ENCODE measurements at regions not wholly inside any gene's neighbourhood (a gene's known extent, or its start where the extent isn't known, plus 50 kb on each side); places are given as distances from the start of the nearest gene placed in this dataset.
"Not testable (repeated sequence)": the region's sequence is repeated elsewhere in the genome, so short reads cannot be mapped to it uniquely, and the experiment has no call there.

GRCh38 chr3:145015253-145015652 is 1043.6 kb downstream of the DIPK2A start:
- H3K27ac ChIP-seq, result no peak overlapping the region

GRCh38 chr3:145017959-145018358 is 1046.3 kb downstream of the DIPK2A start:
- intact Hi-C loops (cut with DNase I), result no loop called here
- DNase-seq (ENCODE audit: extremely low spot score in 2 of 2), result no peak
- Histone ChIP-seq H3K4me3 (no peak overlapping the region), H3K27me3 (no peaks in the 10 kb centered on the region), H3K4me1 (no peaks in the 10 kb centered on the region), H3K9me3 (no peaks in the 10 kb centered on the region), H3K36me3 (no peaks in the 10 kb centered on the region), H3K27ac (no peak overlapping the region)
- TF ChIP-seq CTCF (IDR thresholded peaks at IDR 0.05) (no peak), POLR2A (IDR thresholded peaks at IDR 0.05) (no peak), POLR2AphosphoS5 (IDR thresholded peaks at IDR 0.05; ENCODE audit: insufficient read depth in 1 of 2, low read depth in 1 of 2) (no peak)

More at GRCh38 chr3:145015253-145015652, 1043.6 kb downstream of the DIPK2A start:
- Histone ChIP-seq H3K4me1 (no peaks in the 10 kb centered on the region), H3K27me3 (no peaks in the 10 kb centered on the region), H3K9me3 (no peaks in the 10 kb centered on the region), H3K36me3 (no peaks in the 10 kb centered on the region), H3K4me3 (no peak overlapping the region)
- intact Hi-C loops (cut with DNase I), result no loop called here
- DNase-seq (ENCODE audit: extremely low spot score in 2 of 2), result no peak
- TF ChIP-seq CTCF (IDR thresholded peaks at IDR 0.05), result no peak

- Histone ChIP-seq H3K27me3 (no peaks in the 10 kb centered on the region), H3K4me1 (no peaks in the 10 kb centered on the region)
- TF ChIP-seq CTCF (IDR thresholded peaks at IDR 0.05) (no peak), POLR2A (IDR thresholded peaks at IDR 0.05) (no peak), POLR2AphosphoS5 (IDR thresholded peaks at IDR 0.05; ENCODE audit: insufficient read depth in 1 of 2, low read depth in 1 of 2) (no peak)
These were observed 1050.8 kb downstream of the DIPK2A start for GRCh38 chr3:145022447-145022846.

GRCh38 chr3:145024700-145025099 is 1053.1 kb downstream of the DIPK2A start:
- no peaks in the 10 kb centered on the region for H3K36me3 ChIP-seq
- intact Hi-C loops (cut with DNase I), result no loop called here
- no peak overlapping the region for H3K27ac ChIP-seq
- no peaks in the 10 kb centered on the region for H3K9me3 ChIP-seq
- DNase-seq (ENCODE audit: extremely low spot score in 2 of 2), result no peak
- no peaks in the 10 kb centered on the region for H3K4me1 ChIP-seq
- H3K4me3 ChIP-seq, result no peak overlapping the region
- H3K27me3 ChIP-seq, result no peaks in the 10 kb centered on the region
- TF ChIP-seq POLR2AphosphoS5 (IDR thresholded peaks at IDR 0.05; ENCODE audit: insufficient read depth in 1 of 2, low read depth in 1 of 2) (no peak), CTCF (IDR thresholded peaks at IDR 0.05) (no peak), POLR2A (IDR thresholded peaks at IDR 0.05) (no peak)

More at GRCh38 chr3:145022447-145022846, 1050.8 kb downstream of the DIPK2A start:
- no peaks in the 10 kb centered on the region for H3K9me3 ChIP-seq
- no peak for DNase-seq (ENCODE audit: extremely low spot score in 2 of 2)
- intact Hi-C loops (cut with DNase I), result no loop called here
- H3K4me3 ChIP-seq, result no peak overlapping the region
- no peaks in the 10 kb centered on the region for H3K36me3 ChIP-seq
- no peak overlapping the region for H3K27ac ChIP-seq

GRCh38 chr3:145027186-145027585 is 1055.6 kb downstream of the DIPK2A start:
- H3K27ac ChIP-seq; H3K4me1 ChIP-seq; H3K9me3 ChIP-seq; H3K4me3 ChIP-seq; H3K27me3 ChIP-seq; DNase-seq (ENCODE audit: extremely low spot score in 2 of 2); intact Hi-C loops (cut with DNase I); H3K36me3 ChIP-seq: not testable (repeated sequence)

GRCh38 chr3:145032791-145033190 is 1061.2 kb downstream of the DIPK2A start:
- Histone ChIP-seq H3K27me3 (no peaks in the 10 kb centered on the region), H3K4me1 (no peaks in the 10 kb centered on the region), H3K9me3 (no peaks in the 10 kb centered on the region), H3K27ac (no peak overlapping the region), H3K4me3 (no peak overlapping the region), H3K36me3 (no peaks in the 10 kb centered on the region)
- no peak for DNase-seq (ENCODE audit: extremely low spot score in 2 of 2)
- intact Hi-C loops (cut with DNase I), result no loop called here
- TF ChIP-seq CTCF (IDR thresholded peaks at IDR 0.05) (no peak), POLR2AphosphoS5 (IDR thresholded peaks at IDR 0.05; ENCODE audit: insufficient read depth in 1 of 2, low read depth in 1 of 2) (no peak), POLR2A (IDR thresholded peaks at IDR 0.05) (no peak)
